ENCODE measurements at regions not wholly inside any gene's neighbourhood (a gene's known extent, or its start where the extent isn't known, plus 50 kb on each side); places are given as distances from the start of the nearest gene placed in this dataset.
"Not testable (repeated sequence)": the region's sequence is repeated elsewhere in the genome, so short reads cannot be mapped to it uniquely, and the experiment has no call there.

GRCh38 chr3:22846566-22846965, 356.6 kb upstream of the UBE2E2 start:
- H3K4me1 ChIP-seq: no peaks in the 10 kb centered on the region
- intact Hi-C loops (cut with DNase I; ENCODE audit: low total_unique reads): no loop called here
- H3K9me3 ChIP-seq: peaks cover 0 to 8% of the 10 kb centered on the region in 2 donors
- no peak for TF ChIP-seq POLR2A (IDR thresholded peaks at IDR 0.05)
- TF ChIP-seq CTCF (IDR thresholded peaks at IDR 0.05): no peak
- no peak overlapping the region for H3K27ac ChIP-seq
- DNase-seq (ENCODE audit: low spot score in 2 of 2): no peak
- H3K36me3 ChIP-seq: no peaks in the 10 kb centered on the region
- no peak overlapping the region for H3K4me3 ChIP-seq
- no peaks in the 10 kb centered on the region for H3K27me3 ChIP-seq

GRCh38 chr3:22849583-22849982, 353.5 kb upstream of the UBE2E2 start:
- H3K4me1 ChIP-seq; H3K9me3 ChIP-seq; H3K36me3 ChIP-seq; H3K27me3 ChIP-seq; H3K27ac ChIP-seq; intact Hi-C loops (cut with DNase I; ENCODE audit: low total_unique reads); DNase-seq (ENCODE audit: low spot score in 2 of 2); H3K4me3 ChIP-seq: not testable (repeated sequence)

- H3K36me3 ChIP-seq: no peaks in the 10 kb centered on the region
- H3K9me3 ChIP-seq: no peaks in the 10 kb centered on the region
- H3K27me3 ChIP-seq: no peaks in the 10 kb centered on the region
- intact Hi-C loops (cut with DNase I; ENCODE audit: low total_unique reads): no loop called here
- H3K4me1 ChIP-seq: no peaks in the 10 kb centered on the region
- no peak for DNase-seq (ENCODE audit: low spot score in 2 of 2)
- TF ChIP-seq POLR2A (IDR thresholded peaks at IDR 0.05) (no peak), POLR2AphosphoS5 (IDR thresholded peaks at IDR 0.05) (no peak), CTCF (IDR thresholded peaks at IDR 0.05) (no peak)
- H3K4me3 ChIP-seq: no peak overlapping the region
- no peak overlapping the region for H3K27ac ChIP-seq
Measured at GRCh38 chr3:22856811-22857210, 346.3 kb upstream of the UBE2E2 start.

- intact Hi-C loops (cut with DNase I; ENCODE audit: low total_unique reads): no loop called here
- no peak overlapping the region for H3K27ac ChIP-seq
- H3K4me1 ChIP-seq: no peaks in the 10 kb centered on the region
- no peak for DNase-seq (ENCODE audit: low spot score in 2 of 2)
- H3K4me3 ChIP-seq: no peak overlapping the region
- H3K9me3 ChIP-seq: no peaks in the 10 kb centered on the region
- no peaks in the 10 kb centered on the region for H3K36me3 ChIP-seq
- TF ChIP-seq POLR2A (IDR thresholded peaks at IDR 0.05) (no peak), POLR2AphosphoS5 (IDR thresholded peaks at IDR 0.05) (no peak), CTCF (IDR thresholded peaks at IDR 0.05) (no peak)
- H3K27me3 ChIP-seq: no peaks in the 10 kb centered on the region
Measured at GRCh38 chr3:22858486-22858885, 344.6 kb upstream of the UBE2E2 start.

GRCh38 chr3:22859618-22860017, 343.5 kb upstream of the UBE2E2 start:
- DNase-seq (ENCODE audit: low spot score in 2 of 2): no peak
- Histone ChIP-seq H3K4me3 (no peak overlapping the region), H3K36me3 (no peaks in the 10 kb centered on the region), H3K4me1 (no peaks in the 10 kb centered on the region), H3K9me3 (no peaks in the 10 kb centered on the region), H3K27ac (no peak overlapping the region), H3K27me3 (no peaks in the 10 kb centered on the region)
- TF ChIP-seq CTCF (IDR thresholded peaks at IDR 0.05) (no peak), POLR2A (IDR thresholded peaks at IDR 0.05) (no peak), POLR2AphosphoS5 (IDR thresholded peaks at IDR 0.05) (no peak)
- intact Hi-C loops (cut with DNase I; ENCODE audit: low total_unique reads): no loop called here

GRCh38 chr3:22861426-22861825, 341.7 kb upstream of the UBE2E2 start:
- no peak overlapping the region for H3K4me3 ChIP-seq
- no peak overlapping the region for H3K27ac ChIP-seq
- no peaks in the 10 kb centered on the region for H3K4me1 ChIP-seq
- intact Hi-C loops (cut with DNase I; ENCODE audit: low total_unique reads): no loop called here
- no peak for DNase-seq (ENCODE audit: low spot score in 2 of 2)
- H3K36me3 ChIP-seq: no peaks in the 10 kb centered on the region
- no peak for TF ChIP-seq CTCF (IDR thresholded peaks at IDR 0.05)
- no peak for TF ChIP-seq POLR2AphosphoS5 (IDR thresholded peaks at IDR 0.05)
- TF ChIP-seq POLR2A (IDR thresholded peaks at IDR 0.05): no peak
- no peaks in the 10 kb centered on the region for H3K9me3 ChIP-seq
- no peaks in the 10 kb centered on the region for H3K27me3 ChIP-seq
